Activated CD4-positive, CD25-positive, alpha-beta regulatory T cell treated with anti-CD3 and anti-CD28 coated beads, Interleukin-2, amount 50 U/mL, for 24 hours (primary cell): ENCODE measurements at regions not wholly inside any gene's neighbourhood (a gene's known extent, or its start where the extent isn't known, plus 50 kb on each side); places are given as distances from the start of the nearest gene placed in this dataset.
A peak's percentile ranks its signal among the peaks of the same experiment; 100 is the strongest.

Experiments used
- ATAC-seq, 2 donors: fragments of 150-1000 bp; cut with Tn5 transposase; one replicate each; pipeline ENCODE4 v1.10.0; 2021; ENCODE audit warnings: mild to moderate bottlenecking in 1 of 2, moderate library complexity in 1 of 2

DNA sequence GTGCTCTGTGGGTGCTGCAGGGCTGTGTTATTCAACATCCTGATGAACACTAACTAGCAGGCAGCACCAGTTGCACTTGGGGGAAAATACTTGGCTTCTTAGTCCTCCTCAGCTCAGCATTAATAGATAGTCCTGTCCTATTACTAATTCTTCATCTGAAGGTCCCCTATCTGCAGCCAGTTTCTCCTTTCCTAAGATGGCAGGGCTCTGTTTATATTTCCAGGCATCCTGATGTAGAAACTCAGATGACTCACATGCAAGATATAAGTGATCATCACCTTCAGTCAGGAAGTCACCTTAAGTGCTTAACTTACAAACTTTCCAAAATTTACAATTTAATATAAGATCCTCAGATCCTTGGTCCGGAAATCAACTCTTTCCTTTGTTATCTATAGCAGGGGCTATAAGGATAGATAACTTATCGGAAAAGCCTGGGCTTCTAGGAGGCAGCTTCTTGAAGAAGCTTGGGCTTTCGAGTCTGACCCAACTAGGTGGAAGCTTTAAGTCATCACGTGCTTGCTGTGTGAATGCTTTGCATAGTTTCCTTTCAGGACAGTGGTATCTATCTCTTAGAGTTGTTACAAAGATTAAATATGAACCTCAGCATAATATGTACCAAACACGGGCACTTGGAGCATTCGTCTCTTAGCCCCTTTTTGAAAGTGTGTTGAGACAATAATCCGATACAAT is 181.0 kb upstream of the GRIP1 start:
- ATAC-seq, result no peak

DNA sequence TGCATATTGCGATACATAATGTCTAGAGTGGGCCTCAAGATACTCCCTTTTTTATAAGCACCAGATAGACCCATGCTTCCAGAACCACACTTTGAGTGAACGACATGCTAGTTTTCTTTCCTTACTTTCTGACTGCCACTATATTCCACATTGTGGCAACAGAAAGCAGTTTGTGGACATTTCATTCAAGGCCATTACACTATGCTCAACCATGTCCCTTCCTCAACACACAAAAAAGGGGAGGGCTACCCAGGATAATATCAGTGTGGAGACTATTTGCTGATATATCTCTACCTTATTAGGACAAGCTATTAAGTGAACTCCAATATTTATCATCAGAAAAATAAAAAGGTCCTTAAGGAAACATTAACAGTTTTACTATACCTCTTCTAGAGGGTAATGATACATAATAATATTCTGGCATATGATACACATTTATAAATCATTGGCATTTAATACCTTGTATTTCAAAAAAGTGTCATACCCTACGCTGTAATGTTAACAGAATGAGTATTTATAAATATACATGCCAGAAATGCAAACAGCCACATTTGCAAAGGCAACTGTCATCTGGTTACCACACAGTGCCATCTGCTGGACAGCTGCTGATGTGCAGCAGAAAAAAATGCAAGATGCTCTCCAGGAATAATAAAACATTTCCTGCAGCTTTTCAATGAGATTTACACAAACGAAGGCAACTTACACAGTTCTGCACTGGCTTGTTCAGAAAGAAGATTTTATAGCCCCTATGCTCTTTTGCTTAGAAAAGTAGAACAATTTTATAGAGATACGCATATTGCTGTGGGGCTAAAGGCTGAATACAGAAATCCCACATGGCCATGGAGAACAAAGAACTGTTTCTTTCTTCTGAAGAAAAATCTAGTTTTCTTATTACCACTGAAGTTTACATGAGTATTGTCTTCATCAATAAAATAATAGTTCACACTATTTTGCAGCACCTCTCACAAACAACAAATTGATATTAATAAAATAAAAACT is 182.2 kb upstream of the GRIP1 start:
- no peak for ATAC-seq

DNA sequence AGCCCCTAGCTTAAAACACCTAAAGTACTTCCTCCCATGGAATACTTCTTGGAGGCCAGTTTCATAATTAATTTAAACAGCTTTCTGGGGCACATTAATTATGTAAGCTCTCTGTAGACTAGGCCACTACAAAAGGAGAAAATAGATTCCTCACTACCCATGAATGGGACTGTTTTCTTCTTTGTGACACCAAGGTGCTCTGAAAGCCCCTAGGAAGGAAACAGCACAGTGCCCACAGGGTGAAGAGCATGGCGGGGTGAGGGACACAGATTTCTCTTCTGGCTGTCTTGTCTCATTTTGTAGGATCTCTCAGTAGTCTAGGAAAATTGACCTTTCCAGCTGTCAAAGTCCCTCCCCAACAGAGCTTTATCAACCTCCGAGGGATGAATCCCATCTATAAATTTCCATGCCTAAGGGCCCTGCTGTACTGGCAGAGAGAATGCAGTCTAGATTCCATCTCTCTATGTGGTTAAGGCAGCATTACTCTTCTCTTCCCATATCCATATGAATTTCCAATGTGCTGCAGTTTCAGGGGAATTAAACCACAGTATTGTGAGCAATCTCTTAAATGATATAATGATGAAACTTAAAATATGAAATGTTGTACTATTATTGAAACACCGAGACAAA is 183.6 kb upstream of the GRIP1 start:
- no peak for ATAC-seq

DNA sequence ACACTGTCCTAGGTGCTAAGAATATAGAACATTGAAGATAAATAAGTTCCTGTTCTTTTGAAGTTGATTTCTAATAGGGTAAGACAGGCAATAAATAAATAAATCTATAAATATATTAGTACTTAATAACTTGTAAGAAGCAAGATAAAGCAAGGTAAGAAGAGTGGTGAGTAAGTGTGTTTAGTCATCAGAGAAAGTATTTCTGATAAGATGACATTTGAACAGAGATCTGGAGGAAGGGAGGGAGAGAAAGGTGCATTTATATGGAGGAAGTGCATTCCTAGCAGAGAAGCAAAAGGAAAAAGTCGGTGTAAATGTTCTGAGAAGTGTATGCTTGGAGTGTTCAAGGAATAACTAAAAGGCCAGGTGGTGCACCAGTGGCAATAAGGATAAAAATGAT is 184.4 kb upstream of the GRIP1 start:
- ATAC-seq, result no peak

DNA sequence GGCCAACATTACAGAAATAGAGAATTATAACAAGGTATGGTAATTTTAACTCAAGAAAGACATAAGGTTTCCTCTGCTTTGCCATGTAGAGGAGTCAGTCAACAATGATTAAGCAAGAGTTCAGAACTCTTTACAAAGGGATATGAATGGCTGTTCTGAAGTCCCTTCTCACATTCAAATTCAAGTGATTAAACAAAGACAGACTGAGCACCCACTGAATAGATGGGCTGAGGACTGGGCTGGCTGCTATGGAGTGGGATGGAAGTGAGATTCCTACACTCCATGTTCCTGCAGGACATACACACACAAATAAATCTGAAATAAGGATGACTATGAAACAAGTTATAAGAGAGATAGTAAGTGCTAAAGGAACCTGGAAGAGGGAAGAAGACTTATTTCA is 199.0 kb upstream of the GRIP1 start:
- ATAC-seq, result no peak

DNA sequence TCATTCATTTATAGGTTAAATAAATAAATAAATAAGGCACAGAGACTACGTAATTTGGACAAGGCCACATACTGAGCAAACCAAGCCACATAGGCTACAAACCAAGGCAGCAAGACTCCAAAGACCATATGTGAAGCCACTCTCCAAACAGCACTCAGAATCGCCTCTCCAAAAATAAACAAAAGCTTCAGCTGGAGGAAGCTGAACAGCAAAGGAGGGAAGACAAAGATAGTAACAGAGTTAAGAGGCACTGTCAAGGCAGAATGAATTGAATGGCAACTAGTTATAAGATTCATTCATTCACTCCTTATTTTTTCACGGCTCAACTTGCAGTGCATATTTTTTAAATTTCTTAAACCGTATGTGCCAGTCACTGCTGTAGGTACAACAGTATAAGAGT is 200.5 kb upstream of the GRIP1 start:
- no peak for ATAC-seq

DNA sequence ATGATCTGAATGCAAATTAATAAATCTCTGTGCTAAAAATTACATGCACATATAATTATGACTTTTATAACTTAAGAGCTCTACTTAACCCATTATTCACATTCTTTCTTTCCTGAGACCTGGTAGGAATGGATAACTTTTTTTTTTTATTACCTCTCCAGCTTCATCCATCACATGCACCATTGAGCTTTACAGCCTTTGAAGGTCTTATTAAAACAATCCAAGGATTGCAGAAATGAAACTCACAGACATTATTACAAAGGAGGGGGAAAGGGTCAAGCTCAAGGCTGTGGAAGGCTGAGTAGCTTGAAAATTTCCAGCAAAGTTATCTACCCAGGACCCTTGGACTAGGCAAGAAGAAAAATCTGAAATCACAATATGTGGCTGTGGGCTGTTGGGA is 202.5 kb upstream of the GRIP1 start:
- no peak for ATAC-seq

DNA sequence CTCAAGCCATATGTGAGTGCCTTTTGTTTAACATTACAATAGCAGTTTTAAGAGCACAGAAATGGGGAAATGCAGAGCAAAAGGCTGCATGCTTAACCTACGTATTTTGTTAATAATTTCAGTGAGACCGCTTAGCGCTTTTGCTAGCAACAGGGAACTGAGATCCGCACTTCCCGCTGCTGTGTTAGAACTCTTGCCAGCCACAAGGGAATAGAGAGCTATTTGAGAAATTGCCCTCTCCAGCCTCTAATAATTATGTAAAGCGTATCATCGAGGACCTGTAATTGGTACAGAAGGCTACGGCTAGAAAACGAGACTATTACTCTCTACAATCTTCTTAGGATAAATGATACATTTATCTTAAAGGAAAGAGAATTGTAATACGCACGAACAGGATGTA is 205.2 kb upstream of the GRIP1 start:
- no peak for ATAC-seq

DNA sequence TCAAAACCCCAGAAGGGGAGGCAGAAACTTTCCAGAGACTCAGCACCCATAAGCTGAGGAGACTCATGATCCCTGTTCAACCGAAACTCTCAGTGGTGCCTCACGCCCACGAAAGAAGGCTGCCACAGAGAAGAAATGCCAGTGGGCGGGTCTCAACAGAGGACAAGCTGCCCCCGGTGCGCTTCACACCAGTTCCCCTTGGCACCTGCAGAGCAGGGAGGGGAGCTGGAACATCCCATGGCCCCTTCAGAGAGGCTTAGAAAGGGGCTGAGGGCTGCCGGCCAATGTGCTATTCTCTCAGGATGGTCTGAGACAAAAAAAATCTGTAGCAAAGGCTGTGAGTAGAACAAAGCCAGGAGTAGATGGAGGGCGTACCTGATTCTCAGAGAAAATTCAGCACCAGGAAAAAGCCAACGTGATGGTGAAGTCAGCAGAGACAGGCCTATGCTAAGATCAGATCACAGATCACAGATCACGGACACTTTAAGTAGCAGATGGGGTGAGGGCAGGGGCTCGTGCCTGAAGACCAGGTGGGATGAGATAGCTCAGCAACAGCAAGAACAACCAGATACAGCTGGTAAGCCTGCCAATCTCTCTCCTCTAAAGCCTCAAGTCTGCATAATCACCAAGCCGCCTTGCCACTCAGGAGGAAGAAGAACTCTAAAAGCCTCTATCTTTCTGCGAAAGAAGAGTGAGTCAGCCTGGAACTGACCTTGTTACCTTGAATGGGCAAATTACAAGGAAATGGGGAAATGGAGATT is 206.4 kb upstream of the GRIP1 start:
- ATAC-seq, result no peak

DNA sequence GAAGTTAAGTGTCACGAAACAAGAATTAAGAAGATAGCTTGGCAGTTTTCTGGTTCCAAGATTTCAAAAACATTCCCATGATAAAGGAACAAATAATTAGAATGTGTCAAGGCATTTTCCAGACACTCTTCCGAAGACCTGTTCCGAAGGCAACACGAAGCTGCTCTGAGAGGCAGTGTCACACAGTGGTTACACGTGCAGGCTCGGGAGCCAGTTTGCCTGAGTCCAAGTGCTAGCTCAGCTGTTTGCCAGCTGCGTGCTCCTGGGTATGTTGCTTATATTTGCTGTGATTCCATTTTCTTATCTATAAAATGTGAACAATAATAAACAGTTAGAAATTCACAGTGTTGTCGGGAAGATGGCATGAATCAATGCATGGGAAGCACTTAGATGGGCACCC is 217.9 kb upstream of the GRIP1 start:
- ATAC-seq, result no peak

DNA sequence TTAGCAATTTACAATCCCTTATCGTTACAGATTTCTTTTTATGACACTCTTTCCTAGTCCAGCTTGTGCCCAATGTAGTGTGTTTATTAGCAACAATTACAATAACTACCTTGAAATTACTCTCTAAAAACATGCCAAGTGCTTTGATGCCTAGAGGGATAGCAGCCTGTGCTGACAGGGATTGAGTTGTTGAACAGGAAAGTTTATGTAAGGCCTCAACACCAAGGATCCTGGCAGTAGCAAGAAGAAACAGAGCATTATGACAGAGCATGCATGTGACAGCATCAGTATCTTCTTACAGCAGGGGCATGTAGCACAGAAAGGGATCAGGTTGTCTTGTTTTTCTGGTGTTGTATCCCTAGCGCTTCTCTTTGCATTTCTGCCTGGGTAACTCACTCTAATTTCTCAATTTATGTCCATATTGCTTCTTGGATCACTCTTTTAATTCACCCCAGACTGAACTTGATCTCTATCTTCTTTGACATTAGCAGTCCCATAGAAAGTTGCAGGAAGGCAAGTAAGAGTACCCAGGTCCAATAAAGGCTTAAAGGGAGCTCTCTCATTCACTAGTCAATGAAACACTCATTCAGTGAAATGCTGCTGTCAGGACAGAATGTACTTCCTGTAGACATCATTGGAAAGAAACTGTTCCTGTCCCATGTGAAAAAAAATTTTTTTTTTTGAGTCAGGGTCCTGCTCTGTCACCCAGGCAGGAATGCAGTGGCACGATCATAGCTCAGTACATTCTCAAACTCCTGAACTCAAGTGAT is 220.0 kb upstream of the GRIP1 start:
- no peak for ATAC-seq

DNA sequence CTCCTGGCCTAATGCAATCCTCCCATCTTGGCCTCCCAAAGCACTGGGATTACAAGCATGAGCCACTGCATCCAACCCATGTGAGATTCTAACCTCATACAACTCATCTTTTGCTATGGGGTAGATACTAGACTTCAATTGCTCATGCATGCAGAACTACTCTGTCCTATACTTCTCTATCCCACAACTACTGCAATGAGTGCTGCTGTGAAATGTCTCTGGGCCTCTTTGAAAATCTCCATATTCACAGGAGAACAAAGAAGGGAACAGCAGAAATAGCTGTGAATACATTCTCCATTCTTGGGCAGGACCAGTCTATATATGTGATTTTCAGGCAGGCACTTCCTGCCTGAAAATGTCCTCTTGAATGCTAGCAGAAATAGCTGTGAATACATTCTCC is 220.7 kb upstream of the GRIP1 start:
- ATAC-seq, result no peak

DNA sequence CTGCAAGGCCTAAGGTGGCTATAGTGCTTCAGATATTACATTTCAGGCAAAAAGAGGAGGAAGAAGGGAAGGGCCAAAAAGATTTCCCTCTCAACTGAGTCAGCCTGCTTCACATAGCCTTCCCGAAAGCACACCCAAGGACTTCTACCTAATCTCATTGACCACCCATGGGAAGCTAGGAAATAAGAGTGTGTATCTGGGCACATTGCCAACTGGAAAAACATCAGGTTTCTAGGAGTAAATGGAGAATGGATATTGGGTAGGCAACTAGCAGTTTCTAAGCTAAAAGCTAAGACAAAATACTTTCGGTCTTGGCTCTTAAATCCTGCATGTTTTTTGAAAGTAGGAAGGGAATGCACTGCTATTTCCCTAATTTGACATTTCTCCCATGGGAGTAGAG is 221.7 kb upstream of the GRIP1 start:
- no peak for ATAC-seq

DNA sequence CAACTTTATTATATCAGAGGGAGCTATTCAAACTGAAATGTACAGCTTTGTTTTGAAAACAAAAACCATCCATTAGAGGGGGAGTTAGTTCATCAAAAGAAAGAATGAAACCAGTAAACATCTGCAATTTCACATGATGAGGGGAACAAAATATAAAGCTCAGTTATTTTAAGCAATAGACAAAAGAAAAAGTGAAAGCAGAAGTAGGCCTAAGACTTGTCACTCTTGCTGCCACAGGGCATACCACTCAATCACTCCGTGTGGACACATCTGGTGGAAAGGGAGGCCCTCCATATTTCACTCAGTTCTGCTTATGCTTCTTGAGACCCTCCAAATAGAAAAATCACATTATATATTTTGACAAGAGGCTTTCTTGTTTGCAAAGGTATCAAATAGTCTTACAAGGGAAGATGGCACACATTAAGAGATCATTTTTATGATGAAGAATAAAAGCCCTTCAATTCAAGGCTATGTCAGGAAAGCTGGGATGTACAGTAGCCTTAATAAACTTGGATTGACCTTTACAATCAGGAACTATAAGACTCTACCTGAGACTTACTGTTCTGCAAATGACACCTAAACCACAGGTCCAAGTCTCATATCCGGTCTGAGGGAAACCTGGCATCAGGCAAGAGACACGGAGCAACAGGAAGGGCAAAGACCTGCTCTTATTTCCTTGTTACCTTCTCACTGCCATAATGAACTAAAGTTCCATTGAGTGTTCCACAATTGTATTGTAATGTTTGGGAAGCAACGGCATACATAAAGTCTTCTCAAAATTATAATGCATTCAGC is 222.5 kb upstream of the GRIP1 start:
- peak; percentile 30 to 44 for ATAC-seq

DNA sequence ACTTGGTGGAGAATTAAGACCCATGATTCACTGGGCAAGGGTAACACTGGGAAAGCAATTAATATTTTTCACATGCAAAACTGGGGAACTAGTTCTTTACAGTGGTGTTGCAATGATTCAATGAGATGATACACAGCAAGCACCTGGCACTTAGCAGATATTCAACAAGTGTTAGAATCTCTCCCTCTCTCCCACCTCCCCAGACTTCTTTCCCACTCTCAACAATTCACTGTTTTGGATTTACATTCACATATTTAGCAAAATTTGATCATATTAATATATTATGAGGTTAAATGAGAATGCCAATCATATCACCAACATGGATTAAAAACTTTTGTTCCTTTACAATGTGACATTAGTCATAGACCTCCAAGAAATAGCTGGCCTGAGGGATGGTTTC is 223.1 kb upstream of the GRIP1 start:
- no peak for ATAC-seq

DNA sequence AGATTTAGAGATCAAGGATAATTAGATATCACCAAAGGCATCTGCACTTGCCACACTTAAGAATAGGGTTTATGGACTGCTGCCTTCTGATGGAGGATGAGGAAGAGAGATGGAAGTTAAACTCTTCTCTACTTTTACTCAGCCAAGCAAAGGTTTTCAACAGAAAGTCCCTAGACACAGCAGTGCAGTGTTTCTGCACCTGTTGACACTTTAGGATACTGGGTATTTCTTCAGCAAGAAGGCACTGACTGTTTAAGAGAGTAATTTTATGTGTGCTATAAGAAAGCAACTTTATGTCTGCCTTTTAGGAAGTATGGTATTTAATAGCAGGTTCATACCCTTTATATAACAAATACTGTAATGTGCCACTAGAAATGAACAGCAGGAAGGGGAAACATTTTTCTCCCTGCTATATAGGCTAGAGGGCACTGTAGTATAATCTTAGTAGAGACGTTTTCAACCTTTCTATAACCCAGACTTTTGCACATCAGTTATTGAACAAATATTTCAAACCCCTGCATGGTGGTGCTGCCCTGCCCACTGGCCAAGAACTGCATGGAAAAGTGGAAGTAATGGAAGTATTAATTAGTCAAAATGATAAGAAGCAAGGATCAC is 225.0 kb upstream of the GRIP1 start:
- ATAC-seq, result no peak

DNA sequence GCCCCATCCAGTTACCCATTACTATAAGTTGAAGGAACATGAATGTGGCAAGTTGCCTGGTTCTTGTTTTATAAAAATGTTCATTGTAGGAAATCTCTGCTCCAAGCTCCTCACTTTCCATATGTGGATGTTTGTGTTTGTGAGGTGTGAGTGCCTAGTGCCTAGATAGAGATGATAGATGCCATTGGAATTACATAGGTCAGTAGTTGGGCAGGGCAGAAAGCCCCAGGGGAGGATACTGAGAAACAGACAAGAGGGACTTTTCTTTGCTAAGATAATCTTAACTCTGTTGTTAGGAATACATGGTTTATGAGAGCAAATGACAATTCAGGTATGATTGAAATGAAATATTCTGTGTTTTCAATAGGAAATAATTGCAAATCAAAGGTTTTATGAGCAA is 226.3 kb upstream of the GRIP1 start:
- ATAC-seq, result no peak

DNA sequence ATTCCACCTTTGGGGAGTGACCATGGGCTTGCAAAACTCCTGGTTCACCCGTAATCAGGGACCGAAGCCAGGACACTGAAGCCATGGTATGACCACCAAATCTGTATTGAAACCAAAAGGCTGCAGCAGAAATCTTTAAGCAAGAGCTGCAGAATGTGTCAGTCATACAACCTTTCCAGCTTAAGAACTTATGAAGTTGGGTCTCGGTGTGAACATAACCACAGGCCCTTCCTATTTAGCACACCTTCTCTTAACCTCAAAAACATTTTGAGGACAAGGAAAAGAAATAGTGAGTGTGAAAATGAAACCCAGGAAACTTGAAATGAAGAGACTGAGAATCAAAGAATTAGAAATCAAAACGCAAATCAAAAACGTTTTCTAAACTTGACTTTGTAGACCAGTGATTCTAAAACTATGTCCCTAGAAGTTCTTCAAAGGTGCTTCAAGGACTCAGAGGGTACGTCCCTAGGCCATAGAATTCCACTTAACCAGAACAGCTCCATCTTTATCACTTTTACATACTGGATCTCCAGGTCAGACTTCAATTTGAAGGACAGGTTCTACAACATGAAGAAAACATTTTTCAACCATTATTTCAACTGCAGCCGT is 231.6 kb upstream of the GRIP1 start:
- no peak for ATAC-seq

DNA sequence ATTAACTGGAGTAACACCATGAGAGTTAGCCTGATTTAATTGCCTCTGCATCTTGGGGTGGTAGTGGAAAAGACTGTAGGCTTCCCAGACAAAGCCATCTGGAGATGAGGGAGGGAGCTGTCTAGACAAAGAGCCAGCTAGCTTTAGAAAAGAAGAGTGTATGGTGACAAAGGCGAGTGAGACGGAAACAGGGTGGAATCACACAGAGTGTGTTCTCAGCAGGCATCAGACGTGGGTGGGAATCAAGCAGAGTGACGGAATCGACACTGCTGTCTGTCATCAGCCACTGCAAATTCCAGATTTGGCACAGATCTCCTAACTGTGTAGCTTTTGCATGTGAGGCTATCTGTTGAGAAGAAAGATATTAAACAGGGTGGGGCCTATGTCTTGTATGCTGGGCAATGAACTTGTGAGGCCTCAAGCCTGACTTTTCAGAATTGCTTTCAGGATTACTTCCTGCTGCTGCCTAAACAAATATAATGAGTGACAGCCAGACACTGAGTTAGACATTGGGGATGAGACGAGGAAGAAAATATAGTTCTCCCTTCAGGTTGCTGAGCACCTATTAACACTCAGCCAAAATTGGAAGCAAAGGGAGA is 236.5 kb upstream of the GRIP1 start:
- no peak for ATAC-seq

DNA sequence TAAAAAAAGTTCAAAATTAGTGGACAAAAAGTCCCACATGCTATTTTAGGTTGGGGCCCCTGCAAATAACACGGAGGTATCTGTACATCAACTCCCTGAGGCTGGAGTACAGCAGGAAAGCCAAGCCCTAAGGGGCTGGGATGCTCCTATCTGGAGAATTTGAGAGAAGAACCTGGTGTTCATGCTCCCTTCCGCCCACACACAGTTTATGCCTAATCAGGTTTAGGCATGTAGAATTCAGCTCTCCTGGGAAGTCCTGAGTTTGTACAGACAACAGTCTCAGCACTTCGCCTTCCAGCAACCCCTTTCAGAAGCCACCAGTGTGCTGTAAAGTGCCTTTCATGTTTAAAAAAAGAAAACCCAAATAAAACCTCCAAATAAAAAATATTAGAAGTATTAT is 237.3 kb upstream of the GRIP1 start:
- ATAC-seq, result no peak
